VCaP (cell line): ENCODE measurements at regions not wholly inside any gene's neighbourhood (a gene's known extent, or its start where the extent isn't known, plus 50 kb on each side); places are given as distances from the start of the nearest gene placed in this dataset.
"Not testable (repeated sequence)": the region's sequence is repeated elsewhere in the genome, so short reads cannot be mapped to it uniquely, and the experiment has no call there.

ENCODE experiments used
- H3K27ac ChIP-seq: fragments of 450-650 bp; 2 replicates; pipeline ENCODE4 v1.5.1; 2017
- CTCF ChIP-seq: fragments of 450-650 bp; conservative IDR thresholded peaks from 2 replicates; pipeline ENCODE4 v1.5.1; 2017; ENCODE audit warnings: mild to moderate bottlenecking, moderate library complexity

DNA sequence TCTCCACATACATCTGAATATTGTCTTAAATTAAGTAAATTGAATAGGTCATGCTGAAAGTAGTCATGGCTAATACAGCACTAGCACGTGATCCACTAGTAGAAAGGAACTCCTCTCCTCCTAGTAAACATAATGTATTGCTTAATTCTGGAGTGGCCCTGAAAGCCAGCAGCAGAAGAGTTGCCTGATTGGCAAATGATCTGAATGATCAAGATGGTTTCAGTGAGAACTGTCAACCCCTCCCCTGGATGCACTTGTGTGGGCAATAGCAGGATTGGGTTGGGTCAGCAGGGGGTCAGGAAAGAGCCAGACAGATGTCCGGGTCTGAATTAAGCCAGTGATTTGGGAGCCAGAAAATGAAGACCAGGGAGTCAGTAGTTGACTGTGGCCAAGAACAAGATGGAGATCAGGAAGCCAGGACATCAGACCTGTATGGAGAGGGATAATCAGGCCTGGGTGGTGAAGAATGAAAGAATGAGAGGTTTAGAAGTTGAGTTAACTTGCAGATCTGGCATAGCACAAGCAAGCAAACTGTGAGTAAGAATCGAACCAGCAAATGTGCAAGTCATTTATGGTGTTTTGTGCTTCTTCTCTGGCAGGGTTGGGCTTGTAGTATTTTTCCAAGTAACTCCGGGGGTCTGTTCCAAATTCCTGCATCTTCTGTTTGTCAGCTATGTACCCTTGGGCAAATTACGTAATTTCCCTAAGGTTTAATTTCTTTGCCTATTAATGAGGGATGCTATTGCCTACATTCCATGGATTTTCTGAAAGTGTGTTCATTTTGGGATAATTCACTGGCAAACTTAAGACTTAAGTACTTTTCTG is 304.9 kb downstream of the CD109 start:
- H3K27ac ChIP-seq = no peak overlapping the region
- no peak for TF ChIP-seq CTCF

- not testable (repeated sequence) for H3K27ac ChIP-seq
Measured at GRCh38 chr6:73990609-73991238, 294.7 kb downstream of the CD109 start.

DNA sequence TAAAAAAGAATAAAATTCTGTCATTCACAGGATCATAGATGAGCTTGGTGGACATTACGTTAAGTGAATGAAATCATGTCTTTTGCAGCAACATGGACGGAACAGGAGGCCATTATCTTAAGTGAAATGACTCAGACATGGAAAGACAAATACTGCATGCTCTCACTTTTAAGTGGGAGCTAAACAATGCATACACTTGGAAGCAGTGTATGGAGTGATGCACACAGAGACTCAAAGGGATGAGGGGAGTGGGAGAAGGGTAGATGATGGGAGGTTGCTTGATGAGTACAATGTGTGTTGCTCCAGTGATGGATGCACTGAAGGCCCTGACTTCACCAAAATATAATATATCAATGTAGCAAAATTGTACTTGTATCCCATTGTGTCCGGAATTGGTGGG is 293.4 kb downstream of the CD109 start:
- no peak for TF ChIP-seq CTCF
- H3K27ac ChIP-seq = no peak overlapping the region

GRCh38 chr6:73985891-73986290 is 289.9 kb downstream of the CD109 start:
- TF ChIP-seq CTCF = peak; percentile 58; the same call in 1 of the 2 replicates

DNA sequence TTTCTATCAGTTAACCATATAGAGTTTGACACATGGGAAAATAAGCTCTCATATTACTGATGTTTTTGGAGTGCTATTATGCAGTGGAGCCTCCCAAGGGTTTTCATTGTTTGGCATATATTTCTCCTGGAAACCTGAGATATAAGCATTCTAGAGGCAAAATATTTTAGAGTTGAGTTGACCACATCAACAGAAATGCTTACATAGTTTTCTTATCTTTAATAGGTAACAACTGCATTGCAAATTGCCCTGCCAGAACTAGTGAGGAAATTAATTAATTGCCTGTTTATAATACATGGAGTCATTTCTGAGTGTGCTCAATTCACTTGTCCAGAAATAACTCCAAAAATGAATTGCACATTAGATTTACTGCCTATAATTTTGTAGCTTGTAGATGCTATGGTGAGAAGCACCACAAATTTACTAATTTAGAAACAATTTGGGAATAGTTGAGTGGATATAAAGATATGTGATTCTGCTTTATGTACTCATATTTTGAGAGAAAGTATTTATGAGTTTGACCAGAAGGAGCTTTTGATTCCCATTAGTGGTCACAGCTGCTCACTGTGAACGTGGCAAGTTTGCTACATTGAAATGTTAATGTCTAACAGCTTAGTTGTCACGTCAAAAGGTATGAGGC is 288.7 kb downstream of the CD109 start:
- no peak overlapping the region for H3K27ac ChIP-seq
- TF ChIP-seq CTCF = no peak

More at GRCh38 chr6:73985891-73986290, 289.9 kb downstream of the CD109 start:
- H3K27ac ChIP-seq = no peak overlapping the region

- no peak overlapping the region for H3K27ac ChIP-seq
- TF ChIP-seq CTCF = no peak
Measured at GRCh38 chr6:73983367-73983766, 287.4 kb downstream of the CD109 start.

GRCh38 chr6:73980096-73980495 is 284.1 kb downstream of the CD109 start:
- no peak overlapping the region for H3K27ac ChIP-seq
- no peak for TF ChIP-seq CTCF

DNA sequence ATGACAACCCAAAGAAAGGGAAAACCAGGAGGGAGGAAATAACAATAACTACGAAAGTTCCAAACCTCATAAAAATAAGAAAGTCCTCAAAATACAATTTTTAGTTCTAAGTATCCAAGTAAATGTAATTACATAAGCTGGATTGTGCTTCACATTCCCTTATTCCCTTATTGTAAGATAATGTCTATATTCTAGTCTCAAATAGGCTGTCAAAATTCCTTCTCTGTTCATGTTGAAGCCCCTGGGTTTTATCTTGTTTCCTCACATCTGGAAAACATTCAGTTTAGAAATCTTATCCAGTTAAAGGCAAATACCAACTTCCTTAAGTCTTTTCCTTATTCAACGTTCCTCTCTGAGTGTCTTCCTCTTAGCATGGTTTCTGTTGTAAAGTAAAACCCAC is 282.3 kb downstream of the CD109 start:
- TF ChIP-seq CTCF = no peak
- no peak overlapping the region for H3K27ac ChIP-seq

DNA sequence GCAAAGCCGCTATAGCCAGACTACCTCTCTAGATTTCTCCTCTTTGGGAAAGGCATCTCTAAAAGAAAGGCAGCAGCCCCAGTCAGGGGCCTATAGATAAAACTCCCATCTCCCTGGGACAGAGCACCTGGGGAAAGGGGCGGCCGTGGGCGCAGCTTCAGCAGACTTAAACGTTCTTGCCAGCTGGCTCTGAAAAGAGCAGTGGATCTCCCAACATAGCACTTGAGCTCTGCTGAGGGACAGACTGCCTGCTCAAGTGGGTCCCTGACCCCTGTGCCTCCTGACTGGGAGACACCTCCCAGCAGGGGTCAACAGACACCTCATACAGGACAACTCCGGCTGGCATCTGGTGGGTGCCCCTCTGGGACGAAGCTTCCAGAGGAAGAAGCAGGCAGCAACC is 276.5 kb downstream of the CD109 start:
- H3K27ac ChIP-seq = not testable (repeated sequence)
